LNCAP (cell line): ENCODE measurements at regions not wholly inside any gene's neighbourhood (a gene's known extent, or its start where the extent isn't known, plus 50 kb on each side); places are given as distances from the start of the nearest gene placed in this dataset.

Experiments
- TF ChIP-seq, protein P1 (sequence below): fragments of 450-650 bp; IDR thresholded peaks from 2 replicates; pipeline ENCODE4 v1.5.1; 2017; ENCODE audit warnings: mild to moderate bottlenecking

DNA sequence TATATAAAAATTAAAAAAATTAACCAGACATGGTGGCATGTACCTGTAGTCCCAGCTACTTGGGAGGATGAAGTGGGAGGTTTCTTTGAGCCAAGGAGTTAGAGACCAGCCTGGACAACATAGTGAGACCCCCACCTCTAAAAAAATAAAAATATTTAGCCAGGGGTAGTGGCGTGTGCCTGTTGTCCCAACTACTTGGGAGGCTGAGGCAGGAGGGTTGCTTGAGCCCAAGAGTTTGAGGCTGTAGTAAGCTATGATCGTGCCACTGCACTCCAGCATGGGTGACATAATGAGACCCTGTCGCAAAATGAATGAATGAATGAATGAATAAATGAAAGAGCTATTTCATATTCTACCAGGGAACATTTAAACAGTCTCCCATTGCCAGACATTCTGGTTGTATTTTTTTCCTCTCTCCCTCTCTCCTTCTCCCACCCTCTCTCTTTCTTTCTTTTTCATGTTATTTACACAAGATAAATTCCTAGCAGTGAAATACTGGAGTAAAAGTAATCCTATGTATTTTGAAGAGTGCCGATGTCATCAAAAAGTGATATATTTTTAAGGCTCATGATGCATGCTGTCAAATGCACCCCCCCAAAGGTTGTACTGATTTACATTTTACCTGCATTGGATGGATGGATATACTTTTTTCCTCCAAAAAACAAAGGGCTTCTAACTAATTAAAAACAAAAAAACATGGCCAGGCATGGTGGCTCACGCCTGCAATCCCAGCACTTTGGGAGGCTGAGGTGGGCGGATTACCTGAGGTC is 194.8 kb upstream of the ZNF217 start:
- TF ChIP-seq, protein P1, sequence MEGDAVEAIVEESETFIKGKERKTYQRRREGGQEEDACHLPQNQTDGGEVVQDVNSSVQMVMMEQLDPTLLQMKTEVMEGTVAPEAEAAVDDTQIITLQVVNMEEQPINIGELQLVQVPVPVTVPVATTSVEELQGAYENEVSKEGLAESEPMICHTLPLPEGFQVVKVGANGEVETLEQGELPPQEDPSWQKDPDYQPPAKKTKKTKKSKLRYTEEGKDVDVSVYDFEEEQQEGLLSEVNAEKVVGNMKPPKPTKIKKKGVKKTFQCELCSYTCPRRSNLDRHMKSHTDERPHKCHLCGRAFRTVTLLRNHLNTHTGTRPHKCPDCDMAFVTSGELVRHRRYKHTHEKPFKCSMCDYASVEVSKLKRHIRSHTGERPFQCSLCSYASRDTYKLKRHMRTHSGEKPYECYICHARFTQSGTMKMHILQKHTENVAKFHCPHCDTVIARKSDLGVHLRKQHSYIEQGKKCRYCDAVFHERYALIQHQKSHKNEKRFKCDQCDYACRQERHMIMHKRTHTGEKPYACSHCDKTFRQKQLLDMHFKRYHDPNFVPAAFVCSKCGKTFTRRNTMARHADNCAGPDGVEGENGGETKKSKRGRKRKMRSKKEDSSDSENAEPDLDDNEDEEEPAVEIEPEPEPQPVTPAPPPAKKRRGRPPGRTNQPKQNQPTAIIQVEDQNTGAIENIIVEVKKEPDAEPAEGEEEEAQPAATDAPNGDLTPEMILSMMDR: no peak

DNA sequence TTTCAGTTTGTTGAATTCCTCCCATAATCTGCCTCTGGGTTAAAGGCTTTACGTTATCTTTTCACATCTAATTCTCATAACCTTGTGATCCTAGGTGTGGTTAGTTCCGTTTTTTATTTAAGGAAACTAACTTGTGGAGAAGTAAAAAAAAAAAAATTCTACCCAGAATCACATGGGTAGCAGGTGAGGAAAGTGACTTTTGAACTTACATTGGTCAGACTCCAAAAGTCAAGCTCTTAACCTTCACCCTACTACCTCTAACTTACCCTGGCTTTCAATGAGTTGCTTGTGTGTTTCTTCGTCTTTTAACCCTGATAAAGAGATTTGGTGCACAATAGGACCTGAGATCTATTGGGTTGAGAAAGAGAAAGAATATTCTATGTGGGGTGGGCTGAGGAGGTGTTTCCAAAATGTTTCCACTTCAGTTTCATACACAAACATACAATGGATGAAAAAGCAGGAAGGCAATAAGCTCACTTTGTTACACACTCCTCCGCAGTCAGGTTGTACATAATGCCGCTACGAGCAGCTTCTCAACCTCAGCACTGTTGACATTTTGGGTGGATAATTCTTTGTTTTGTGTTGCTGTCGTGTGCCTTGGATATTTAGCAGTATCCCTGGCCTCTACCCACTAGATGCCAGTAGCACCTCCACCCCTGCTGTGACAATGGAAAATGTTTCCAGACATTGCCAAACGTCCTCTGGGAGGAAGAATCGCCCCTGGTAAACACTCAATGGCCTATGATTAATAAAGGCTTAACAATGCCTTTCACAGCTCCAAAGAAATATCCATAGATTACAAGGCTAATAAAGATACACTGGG is 193.0 kb upstream of the ZNF217 start:
- TF ChIP-seq, protein P1: no peak

DNA sequence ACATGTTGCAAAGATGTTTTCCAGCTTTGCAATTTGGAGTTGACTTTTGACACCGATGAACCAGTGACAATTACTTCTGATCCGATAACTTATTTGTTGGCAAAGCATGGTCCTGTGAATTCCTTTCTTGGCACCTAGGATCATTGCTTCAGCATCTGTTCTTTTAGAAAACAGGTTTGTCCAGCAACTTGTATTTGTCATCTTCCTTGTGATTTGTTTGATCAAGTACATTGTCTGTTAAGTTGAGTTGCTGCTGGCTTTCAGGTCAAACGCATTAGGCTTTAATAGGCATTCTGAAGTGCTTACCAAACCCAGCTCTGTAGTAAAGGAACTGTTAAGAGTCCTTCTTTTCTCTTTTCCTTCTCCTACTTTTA is 192.4 kb upstream of the ZNF217 start:
- TF ChIP-seq, protein P1: no peak

DNA sequence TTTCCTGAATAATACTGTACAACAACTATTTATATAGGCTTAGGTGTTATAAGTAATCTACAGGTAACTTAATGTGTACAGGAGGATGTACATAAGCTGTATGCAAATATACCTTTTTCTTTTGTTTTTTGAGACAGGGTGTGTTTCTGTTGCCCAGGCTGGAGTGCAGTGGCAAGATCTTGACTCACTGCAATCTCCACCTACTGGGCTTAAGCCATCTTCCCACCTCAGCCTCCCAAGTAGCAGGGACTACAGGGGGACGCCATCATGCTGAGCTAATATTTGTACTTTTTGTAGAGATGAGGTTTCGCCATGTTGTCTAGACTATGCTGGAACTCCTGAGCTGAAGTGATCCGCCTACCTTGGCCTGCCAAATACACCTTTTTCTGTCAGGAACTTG is 191.7 kb upstream of the ZNF217 start:
- TF ChIP-seq, protein P1: no peak

DNA sequence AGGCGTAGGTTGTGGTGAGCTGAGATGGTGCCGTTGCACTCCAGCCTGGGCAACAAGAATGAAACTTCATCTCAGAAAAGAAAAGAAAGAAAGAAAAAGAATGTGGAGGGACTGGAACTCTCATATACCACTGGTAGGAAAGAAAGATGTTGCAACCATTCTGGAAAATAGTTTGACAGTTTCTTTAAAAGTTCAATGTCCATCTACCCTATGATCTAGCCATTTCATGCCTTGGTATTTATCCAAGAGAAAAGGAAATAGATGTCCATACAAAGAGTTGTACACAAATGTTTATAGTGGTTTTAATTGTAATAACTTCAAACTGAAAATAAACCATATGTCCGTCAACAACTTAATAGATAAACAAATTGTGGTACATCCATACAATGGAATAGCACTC is 190.1 kb upstream of the ZNF217 start:
- TF ChIP-seq, protein P1: no peak

DNA sequence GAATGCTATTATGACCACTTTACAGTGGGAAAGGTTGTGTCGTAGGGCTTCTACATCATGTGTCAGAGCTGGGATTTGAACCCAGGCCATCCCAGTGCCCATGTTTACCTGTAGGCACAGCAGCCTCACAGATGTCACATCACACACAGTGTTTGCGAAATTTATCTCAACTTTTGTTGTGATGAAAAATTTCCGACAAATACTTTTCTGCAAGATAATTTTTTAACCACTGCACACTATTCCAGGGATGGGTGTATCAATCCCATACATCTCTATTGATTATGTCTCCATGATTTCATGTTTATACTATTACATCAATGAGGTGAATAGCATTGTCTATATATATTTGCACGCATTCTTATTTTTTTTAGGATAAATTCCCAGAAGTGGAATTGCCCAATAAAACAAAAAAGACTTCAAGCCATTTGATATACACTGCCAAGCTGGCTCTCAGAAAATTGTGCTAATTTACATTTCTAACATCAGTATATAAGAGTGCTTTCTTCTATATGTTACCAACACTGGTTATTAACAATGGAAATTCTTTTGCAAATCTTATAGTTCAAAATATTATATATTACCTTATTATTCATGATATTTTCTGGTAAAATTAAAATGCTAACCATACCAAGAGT is 189.1 kb upstream of the ZNF217 start:
- TF ChIP-seq, protein P1: no peak

DNA sequence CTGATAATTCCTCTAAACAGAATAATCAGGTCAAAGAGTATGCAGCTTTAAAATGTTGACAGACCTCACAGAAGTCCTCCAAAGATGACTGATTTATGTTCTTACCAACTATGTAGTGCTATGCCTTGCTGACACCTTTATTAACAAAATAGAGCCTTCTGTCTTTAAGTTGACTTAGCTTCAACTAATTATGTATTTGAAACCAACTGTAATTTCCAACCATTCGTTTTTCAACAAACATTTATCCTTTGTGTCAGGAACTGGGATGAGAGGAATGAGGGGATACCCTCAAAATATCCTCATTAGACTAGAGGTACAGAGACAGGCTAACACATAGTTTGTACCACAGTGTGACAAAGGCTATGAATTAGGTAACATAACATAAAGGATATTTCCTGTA is 186.2 kb upstream of the ZNF217 start:
- TF ChIP-seq, protein P1: no peak
